B cell (primary cell): ENCODE measurements at regions not wholly inside any gene's neighbourhood (a gene's known extent, or its start where the extent isn't known, plus 50 kb on each side); places are given as distances from the start of the nearest gene placed in this dataset.
"Not testable (repeated sequence)": the region's sequence is repeated elsewhere in the genome, so short reads cannot be mapped to it uniquely, and the experiment has no call there.

Source experiments
- ATAC-seq: fragments of 200-7000 bp; cut with Tn5 transposase; one replicate; pipeline ENCODE4 v1.10.0; 2021; ENCODE audit warnings: low read depth, mild to moderate bottlenecking, moderate number of reproducible peaks, moderate library complexity
- CTCF ChIA-PET: fragments of 350-600 bp; sonication (Branson Sonifier 250); formaldehyde crosslinking; loops from one replicate; lab custom pipeline; 2021; ENCODE audit warnings: antibody characterized with exemption, inconsistent platforms; lab: Charles Lee
- POLR2A ChIA-PET: fragments of 350-600 bp; sonication (Branson Sonifier 250); formaldehyde crosslinking; loops from one replicate; lab custom pipeline; 2021; ENCODE audit warnings: antibody characterized with exemption; lab: Charles Lee
- DNase-seq: peaks from one replicate; pipeline ENCODE4 v3.0.0; 2013
- H2AFZ ChIP-seq: 2 replicates; pipeline ENCODE4 v1.6.1; 2012; ENCODE audit warnings: mild to moderate bottlenecking, low read depth, low read length; ENCODE audit not compliant: insufficient read depth, poor library complexity, severe bottlenecking
- H3K27ac ChIP-seq, 2 donors: 1 replicate in 1 of 2; 2 replicates in 1 of 2; pipeline ENCODE4 v1.5.1; 2012 to 2013; ENCODE audit warnings: low read length in 2 of 2, mild to moderate bottlenecking in 2 of 2, moderate library complexity in 1 of 2
- H3K27me3 ChIP-seq, 4 experiments: fragments of 200-600 bp in 1 of 4; sonication (generic) in 1 of 4; replicated peaks in 1 of 4; 1 replicate in 2 of 4; 2 replicates in 2 of 4; pipeline versions ENCODE4 v1.6.1 to v1.7.0; 2013 to 2016; ENCODE audit warnings: low read length in 3 of 4, mild to moderate bottlenecking in 2 of 4, mixed read lengths in 1 of 4, moderate library complexity in 1 of 4; ENCODE audit not compliant: insufficient read depth in 4 of 4, control insufficient read depth in 3 of 4; ENCODE audit errors: control extremely low read depth in 1 of 4
- H3K36me3 ChIP-seq, 2 experiments: replicated peaks in 1 of 2; 1 replicate in 1 of 2; 2 replicates in 1 of 2; pipeline versions ENCODE4 v1.6.1 to v1.7.1; 2013; ENCODE audit warnings: low read length in 1 of 2; ENCODE audit not compliant: insufficient read depth in 2 of 2, control insufficient read depth in 1 of 2; ENCODE audit errors: control extremely low read depth in 1 of 2, extremely low read depth in 1 of 2
- H3K4me1 ChIP-seq, 2 donors: fragments of 200-600 bp in 1 of 2; sonication (generic) in 1 of 2; 1 replicate in 1 of 2; 2 replicates in 1 of 2; pipeline versions ENCODE4 v1.5.1 to v1.6.1; 2013 to 2017; ENCODE audit warnings: low read length in 2 of 2; ENCODE audit not compliant: control insufficient read depth in 2 of 2, insufficient read depth in 2 of 2
- H3K4me2 ChIP-seq: replicated peaks from 2 replicates; pipeline ENCODE3; 2012; ENCODE audit warnings: mild to moderate bottlenecking, low read depth, low read length; ENCODE audit not compliant: poor library complexity, severe bottlenecking
- H3K4me3 ChIP-seq, 5 experiments: fragments of 200-600 bp in 1 of 5; sonication (generic) in 1 of 5; 1 replicate in 3 of 5; 2 replicates in 2 of 5; pipeline versions ENCODE4 v1.5.1 to v1.7.0; 2011 to 2016; ENCODE audit warnings: low read length in 4 of 5, mild to moderate bottlenecking in 4 of 5, low read depth in 2 of 5, control low read depth in 1 of 5, moderate library complexity in 1 of 5; ENCODE audit not compliant: insufficient read depth in 1 of 5; ENCODE audit errors: control extremely low read depth in 1 of 5, extremely low read depth in 1 of 5
- H3K79me2 ChIP-seq: fragments of 200-600 bp; sonication (generic); one replicate; pipeline ENCODE4 v1.6.0; 2016; ENCODE audit warnings: low read length; ENCODE audit not compliant: control insufficient read depth, insufficient read depth
- H3K9ac ChIP-seq: fragments of 200-600 bp; sonication (generic); 2 replicates; pipeline ENCODE4 v1.6.1; 2017; ENCODE audit warnings: mild to moderate bottlenecking, low read length, moderate library complexity
- H3K9me3 ChIP-seq, 3 donors: one replicate each; pipeline versions ENCODE4 v1.6.1 to v1.7.1; 2013; ENCODE audit warnings: low read length in 2 of 3; ENCODE audit not compliant: control insufficient read depth in 2 of 3, insufficient read depth in 1 of 3; ENCODE audit errors: control extremely low read depth in 1 of 3
- H4K20me1 ChIP-seq: 2 replicates; pipeline ENCODE4 v1.6.0; 2012; ENCODE audit warnings: mild to moderate bottlenecking, low read length; ENCODE audit not compliant: insufficient read depth, control insufficient read depth, poor library complexity, severe bottlenecking
- H3K27ac Mint-ChIP-seq: one replicate; pipeline ENCODE4 v1.8.0; 2021; ENCODE audit warnings: mixed read lengths
- H3K27me3 Mint-ChIP-seq: one replicate; pipeline ENCODE4 v1.8.0; 2021; ENCODE audit warnings: mixed read lengths
- H3K4me1 Mint-ChIP-seq: one replicate; pipeline ENCODE4 v1.8.0; 2021; ENCODE audit warnings: mixed read lengths
- H3K4me3 Mint-ChIP-seq: one replicate; pipeline ENCODE4 v1.8.0; 2021; ENCODE audit warnings: mixed read lengths
- H3K9me3 Mint-ChIP-seq: one replicate; pipeline ENCODE4 v1.8.0; 2022; ENCODE audit warnings: mixed read lengths; ENCODE audit not compliant: insufficient read depth
- EZH2 ChIP-seq: IDR thresholded peaks from 2 replicates; pipeline ENCODE4 v1.6.1; 2012; ENCODE audit warnings: borderline replicate concordance, low read depth, mild to moderate bottlenecking, moderate library complexity, low read length; ENCODE audit not compliant: insufficient read depth, poor library complexity, severe bottlenecking
- WGBS: methylation state at CpG from one replicate; pipeline ENCODE4 v1.1.5; 2013; ENCODE audit warnings: missing lambda C conversion rate; ENCODE audit not compliant: insufficient coverage; 5-methylcytosine and 5-hydroxymethylcytosine counted together
- intact Hi-C: fragments of 100-400 bp; cut with micrococcal nuclease; formaldehyde crosslinking; loops from one replicate; pipeline ENCODE4 v1.10.0; 2022
- TF ChIP-seq, protein P1 (sequence below): fragments of 200-600 bp; IDR thresholded peaks from one replicate; pipeline ENCODE4 v1.8.0; 2022; ENCODE audit warnings: antibody characterized with exemption, mild to moderate bottlenecking

DNA sequence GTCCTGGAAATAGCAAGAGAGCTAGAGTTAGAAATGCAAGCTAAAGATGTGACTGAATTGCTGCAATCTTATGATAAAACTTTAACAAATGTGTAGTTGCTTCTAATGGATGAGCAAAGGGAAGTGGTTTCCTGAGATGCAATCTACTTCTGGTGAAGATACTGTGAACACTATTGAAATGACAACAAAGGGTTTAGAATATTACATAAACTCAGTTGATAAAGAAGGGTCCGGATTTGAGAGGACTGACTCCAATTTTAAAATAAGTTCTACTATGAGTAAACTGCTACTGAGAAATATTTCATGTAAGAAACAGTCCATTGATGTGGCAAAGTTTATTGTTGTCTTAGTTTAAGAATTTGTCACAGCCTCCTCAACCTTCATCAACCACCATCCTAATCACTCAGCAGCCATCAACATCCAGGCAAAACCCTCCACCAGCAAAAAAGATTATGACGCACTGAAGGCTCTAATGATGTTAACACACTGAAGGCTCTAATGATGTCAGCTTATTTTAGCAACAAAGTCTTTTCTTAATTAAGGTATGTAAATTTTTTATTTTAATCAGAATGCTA lies 376.2 kb downstream of the CDH10 start:
- Histone ChIP-seq H3K9ac (no peak overlapping the region), H3K27me3 (no peaks in the 10 kb centered on the region), H3K4me1 (no peaks in the 10 kb centered on the region), H3K9me3 (peaks cover 0 to 3% (median 0%) of the 10 kb centered on the region in 3 donors), H3K36me3 (no peaks in the 10 kb centered on the region), H2AFZ (no peak overlapping the region), H3K79me2 (no peaks in the 10 kb centered on the region), H4K20me1 (no peaks in the 10 kb centered on the region), H3K4me2 (no peak overlapping the region), H3K27ac (no peak overlapping the region), H3K4me3 (no peak overlapping the region)
- ATAC-seq (no peak), DNase-seq (no peak)
- no peak for TF ChIP-seq EZH2
- TF ChIP-seq, protein P1, sequence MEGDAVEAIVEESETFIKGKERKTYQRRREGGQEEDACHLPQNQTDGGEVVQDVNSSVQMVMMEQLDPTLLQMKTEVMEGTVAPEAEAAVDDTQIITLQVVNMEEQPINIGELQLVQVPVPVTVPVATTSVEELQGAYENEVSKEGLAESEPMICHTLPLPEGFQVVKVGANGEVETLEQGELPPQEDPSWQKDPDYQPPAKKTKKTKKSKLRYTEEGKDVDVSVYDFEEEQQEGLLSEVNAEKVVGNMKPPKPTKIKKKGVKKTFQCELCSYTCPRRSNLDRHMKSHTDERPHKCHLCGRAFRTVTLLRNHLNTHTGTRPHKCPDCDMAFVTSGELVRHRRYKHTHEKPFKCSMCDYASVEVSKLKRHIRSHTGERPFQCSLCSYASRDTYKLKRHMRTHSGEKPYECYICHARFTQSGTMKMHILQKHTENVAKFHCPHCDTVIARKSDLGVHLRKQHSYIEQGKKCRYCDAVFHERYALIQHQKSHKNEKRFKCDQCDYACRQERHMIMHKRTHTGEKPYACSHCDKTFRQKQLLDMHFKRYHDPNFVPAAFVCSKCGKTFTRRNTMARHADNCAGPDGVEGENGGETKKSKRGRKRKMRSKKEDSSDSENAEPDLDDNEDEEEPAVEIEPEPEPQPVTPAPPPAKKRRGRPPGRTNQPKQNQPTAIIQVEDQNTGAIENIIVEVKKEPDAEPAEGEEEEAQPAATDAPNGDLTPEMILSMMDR, result no peak
- intact Hi-C loops, result no loop called here
- Mint-ChIP-seq H3K27me3 (no peaks in the 10 kb centered on the region), H3K9me3 (no peaks in the 10 kb centered on the region), H3K27ac (no peak overlapping the region), H3K4me3 (no peak overlapping the region), H3K4me1 (no peaks in the 10 kb centered on the region)
- POLR2A ChIA-PET, result no interaction called here
- WGBS, result no CpG with 5 or more reads among the region's 2 CpGs
- CTCF ChIA-PET, result no interaction called here

DNA sequence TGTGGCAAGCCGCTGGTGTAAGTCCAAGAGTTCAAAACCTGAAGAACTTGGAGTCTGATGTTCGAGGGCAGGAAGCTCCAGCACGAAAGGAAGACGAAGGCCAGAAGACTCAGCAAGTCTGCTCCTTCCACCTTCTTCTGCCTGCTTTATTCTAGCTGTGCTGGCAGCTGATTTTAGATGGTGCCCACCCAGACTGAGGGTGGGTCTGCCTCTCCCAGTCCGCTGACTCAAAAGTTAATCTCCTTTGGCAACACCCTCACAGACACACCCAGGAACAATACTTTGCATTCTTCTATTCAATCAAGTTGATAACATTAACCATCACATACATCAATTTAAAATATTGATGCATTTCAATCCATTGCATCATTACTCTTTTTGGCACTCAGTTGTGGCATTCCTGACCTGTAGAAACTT lies 373.1 kb downstream of the CDH10 start:
- H2AFZ ChIP-seq, intact Hi-C loops, ATAC-seq, H3K4me2 ChIP-seq, H3K4me3 Mint-ChIP-seq, H3K27me3 Mint-ChIP-seq, H4K20me1 ChIP-seq, H3K27ac ChIP-seq, POLR2A ChIA-PET, H3K36me3 ChIP-seq, H3K4me1 ChIP-seq, H3K27ac Mint-ChIP-seq, H3K4me3 ChIP-seq, H3K4me1 Mint-ChIP-seq, H3K9me3 ChIP-seq, H3K79me2 ChIP-seq, H3K9ac ChIP-seq, H3K9me3 Mint-ChIP-seq, H3K27me3 ChIP-seq, CTCF ChIA-PET, DNase-seq: not testable (repeated sequence)
- 90% methylated on average over 5 of the region's 5 CpGs for WGBS
